GM19239 (cell line): ENCODE measurements at regions not wholly inside any gene's neighbourhood (a gene's known extent, or its start where the extent isn't known, plus 50 kb on each side); places are given as distances from the start of the nearest gene placed in this dataset.

Experiments
- DNase-seq: peaks from one replicate; pipeline ENCODE4 v3.0.0; 2011; ENCODE audit warnings: low spot score; ENCODE audit not compliant: insufficient read length
- FAIRE-seq: peaks from 2 replicates; lab custom pipeline; 2011; peaks lifted over from hg19 to GRCh38; lab: Jason Lieb, UNC

- DNase-seq (no peak), FAIRE-seq (no peak)
Measured at GRCh38 chr9:13688223-13688989, 408.9 kb upstream of the MPDZ start.

GRCh38 chr9:13684656-13685055 lies 405.2 kb upstream of the MPDZ start:
- DNase-seq (no peak), FAIRE-seq (no peak)

GRCh38 chr9:13677801-13678200 lies 398.3 kb upstream of the MPDZ start:
- FAIRE-seq = no peak

GRCh38 chr9:13675638-13676000 lies 396.1 kb upstream of the MPDZ start:
- DNase-seq = no peak
- FAIRE-seq = no peak

More at GRCh38 chr9:13677801-13678200, 398.3 kb upstream of the MPDZ start:
- DNase-seq = no peak

GRCh38 chr9:13674926-13675637 lies 395.6 kb upstream of the MPDZ start:
- DNase-seq (no peak), FAIRE-seq (no peak)

DNA sequence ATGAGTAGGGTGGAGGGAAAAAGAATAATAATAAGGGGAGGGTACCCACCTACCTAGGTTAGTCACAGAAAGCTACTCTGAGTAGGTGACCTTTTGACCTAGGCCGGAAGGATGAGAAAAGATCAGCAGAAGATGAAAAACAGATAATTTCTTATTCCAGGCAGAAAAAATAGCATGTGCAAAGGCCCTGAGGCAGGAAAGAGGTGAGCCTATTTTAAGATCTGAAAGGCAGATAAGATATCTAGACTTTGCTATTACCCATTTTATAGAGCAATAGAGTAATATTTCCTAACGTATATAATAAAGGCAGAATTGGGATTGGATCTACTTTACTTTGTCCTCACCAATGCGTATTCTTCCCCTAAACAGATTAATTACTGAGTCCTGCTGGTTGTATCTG lies 393.9 kb upstream of the MPDZ start:
- no peak for FAIRE-seq
- DNase-seq = no peak

GRCh38 chr9:13665418-13666066 lies 386.1 kb upstream of the MPDZ start:
- no peak for DNase-seq
- no peak for FAIRE-seq

GRCh38 chr9:13661014-13661413 lies 381.5 kb upstream of the MPDZ start:
- FAIRE-seq (no peak), DNase-seq (no peak)

- no peak for FAIRE-seq
- no peak for DNase-seq
Measured at GRCh38 chr9:13651969-13652663, 372.6 kb upstream of the MPDZ start.

DNA sequence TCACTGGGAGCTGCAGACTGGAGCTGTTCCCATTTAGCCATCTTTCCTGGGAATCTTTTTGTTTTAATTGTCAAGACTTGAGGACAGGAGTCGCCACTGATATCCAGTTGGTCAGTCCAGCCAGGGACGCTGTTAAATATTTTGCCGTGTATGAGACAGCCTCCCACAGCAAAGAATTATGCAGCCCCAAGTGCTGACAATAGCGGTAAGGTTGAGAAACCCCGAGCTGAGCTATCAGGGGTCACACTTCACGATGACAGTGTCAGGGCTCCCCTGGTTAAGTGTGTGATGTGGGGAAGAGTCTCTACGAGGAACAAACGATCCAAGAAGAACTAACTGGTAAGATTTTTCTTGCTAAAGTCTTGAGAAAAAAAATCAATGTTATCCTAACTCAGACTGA lies 372.0 kb upstream of the MPDZ start:
- no peak for FAIRE-seq
- DNase-seq = no peak

- DNase-seq = no peak
- no peak for FAIRE-seq
Measured at GRCh38 chr9:13648676-13649075, 369.2 kb upstream of the MPDZ start.

DNA sequence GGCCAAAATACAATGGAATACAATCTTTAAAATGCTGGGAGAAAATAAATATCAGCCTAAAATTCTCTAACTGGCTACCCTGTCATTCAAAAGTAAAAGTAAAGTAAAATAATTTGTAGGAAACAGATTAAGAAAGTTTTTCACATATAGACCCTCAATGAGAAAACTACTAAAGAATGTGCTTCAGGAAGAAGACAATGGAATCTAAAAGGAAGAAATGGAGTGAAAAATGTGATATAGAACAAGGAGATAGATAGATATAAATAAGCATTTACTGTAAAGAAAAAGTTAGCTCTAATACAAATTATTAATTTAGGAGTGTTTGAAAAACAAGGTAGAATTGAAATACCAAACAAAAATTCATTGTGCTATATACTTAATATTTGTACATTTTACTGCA lies 368.6 kb upstream of the MPDZ start:
- FAIRE-seq (no peak), DNase-seq (no peak)

GRCh38 chr9:13646500-13647021 lies 367.1 kb upstream of the MPDZ start:
- no peak for FAIRE-seq
- no peak for DNase-seq

GRCh38 chr9:13645557-13645956 lies 366.1 kb upstream of the MPDZ start:
- no peak for FAIRE-seq
- no peak for DNase-seq

DNA sequence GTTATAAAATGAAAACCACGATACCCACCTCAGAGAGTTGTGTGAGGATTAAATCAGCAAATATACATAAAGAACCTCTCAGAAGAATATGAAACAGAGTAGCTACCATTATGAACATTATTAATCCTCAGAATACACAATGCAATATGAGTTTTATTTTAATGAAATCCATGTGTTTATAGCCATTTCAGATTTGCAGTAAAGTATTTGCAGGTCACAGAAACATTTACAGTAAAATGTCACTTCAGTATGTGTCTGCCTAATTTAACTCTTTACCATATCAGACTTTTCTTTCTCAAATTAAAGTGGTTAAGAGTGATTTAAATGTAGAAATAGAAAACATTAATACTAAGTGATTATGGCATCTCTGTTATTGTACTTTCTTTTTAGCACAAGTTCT lies 365.2 kb upstream of the MPDZ start:
- FAIRE-seq (no peak), DNase-seq (no peak)

DNA sequence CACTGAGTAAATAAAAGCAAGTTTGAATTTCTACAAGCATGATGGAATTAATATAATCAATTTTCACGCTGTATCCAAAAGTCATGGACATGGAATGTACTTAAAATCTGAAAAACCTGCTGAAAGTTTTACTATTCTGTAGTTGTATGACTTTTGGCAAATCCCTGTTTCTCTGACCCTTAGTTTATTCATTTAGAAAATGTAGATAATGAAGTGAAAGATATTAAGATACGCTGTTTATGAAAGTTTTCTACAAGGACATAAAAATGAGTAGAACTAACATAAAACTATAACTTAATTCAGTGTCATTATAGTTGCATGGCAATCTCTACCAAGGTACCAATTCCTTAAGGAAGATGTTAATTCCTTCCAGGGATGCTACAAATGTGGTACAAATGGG lies 363.2 kb upstream of the MPDZ start:
- no peak for FAIRE-seq

DNA sequence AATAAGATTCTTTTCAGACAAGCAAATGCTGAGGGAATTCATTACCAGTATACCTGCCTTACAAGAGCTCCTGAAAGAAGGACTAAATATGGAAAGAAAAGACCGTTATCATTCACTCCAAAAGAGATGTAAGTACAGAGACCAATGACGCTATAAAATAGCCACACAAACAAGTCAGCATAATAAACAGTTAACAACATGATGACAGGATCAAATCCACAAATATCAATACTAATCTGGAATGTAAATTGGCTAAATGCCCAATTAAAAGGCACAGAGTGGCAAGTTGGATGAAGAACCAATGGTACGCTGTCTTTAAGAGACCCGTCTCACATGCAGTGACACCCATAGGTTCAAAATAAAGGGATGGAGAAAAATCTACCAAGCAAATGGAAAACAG lies 349.6 kb upstream of the MPDZ start:
- FAIRE-seq (no peak), DNase-seq (no peak)

More for the DNA sequence above, 363.2 kb upstream of the MPDZ start:
- no peak for DNase-seq

- FAIRE-seq = no peak
- no peak for DNase-seq
Measured at GRCh38 chr9:13628526-13628925, 349.0 kb upstream of the MPDZ start.

GRCh38 chr9:13627502-13627901 lies 348.0 kb upstream of the MPDZ start:
- no peak for DNase-seq
- no peak for FAIRE-seq

GRCh38 chr9:13627071-13627470 lies 347.6 kb upstream of the MPDZ start:
- FAIRE-seq = no peak
- DNase-seq = no peak

DNA sequence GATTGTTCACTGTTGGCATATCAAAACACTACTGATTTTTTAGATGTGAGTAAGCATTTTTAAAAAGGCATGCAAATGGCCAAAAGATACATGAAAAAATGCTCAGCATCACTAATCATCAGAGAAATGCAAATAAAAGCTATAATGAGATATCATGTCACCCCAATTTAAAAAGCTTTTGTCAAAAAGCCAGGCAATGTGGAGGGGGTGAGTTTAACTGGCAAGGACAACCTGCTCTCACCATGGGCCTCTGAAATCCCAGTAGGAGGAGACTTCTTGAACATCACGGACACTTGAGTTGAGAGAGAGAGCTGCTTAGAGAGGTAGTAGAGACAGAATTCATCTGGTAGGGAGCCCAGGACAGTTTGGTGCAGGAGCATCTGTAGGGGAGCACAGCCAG lies 347.1 kb upstream of the MPDZ start:
- FAIRE-seq = no peak

More for the DNA sequence above, 347.1 kb upstream of the MPDZ start:
- no peak for DNase-seq
